GM10248 (cell line): ENCODE measurements at regions not wholly inside any gene's neighbourhood (a gene's known extent, or its start where the extent isn't known, plus 50 kb on each side); places are given as distances from the start of the nearest gene placed in this dataset.

Experiments used
- CTCF ChIA-PET: fragments of 300-600 bp; sonication (Branson Sonifier 250); formaldehyde crosslinking; extraction: SDS; loops from one replicate; lab custom pipeline; 2021; ENCODE audit warnings: antibody characterized with exemption; lab: Yijun Ruan, JAX
- POLR2A ChIA-PET: fragments of 350-650 bp; sonication (Branson Sonifier 250); formaldehyde crosslinking; extraction: SDS; loops from one replicate; lab custom pipeline; 2020; ENCODE audit warnings: antibody characterized with exemption; lab: Yijun Ruan, JAX
- DNase-seq: peaks from one replicate; pipeline ENCODE4 v3.0.0; 2012; ENCODE audit errors: extremely low spot score
- CTCF ChIP-seq: IDR thresholded peaks from 2 replicates; pipeline ENCODE4 v1.5.1; 2012; ENCODE audit warnings: mild to moderate bottlenecking, low read depth; ENCODE audit errors: extremely low read depth, missing control alignments, control extremely low read depth

- CTCF ChIA-PET = interaction anchor here (0.9 kb wide), 1 partner anchor 34 kb away, joined by 4 read pairs; no protein-coding TSS in a partner anchor
- no peak for DNase-seq
- TF ChIP-seq CTCF = no peak
- POLR2A ChIA-PET = no interaction called here
Observed at GRCh38 chr13:26837102-26837501, 76.5 kb upstream of the GPR12 start.

- TF ChIP-seq CTCF = no peak
- ChIA-PET CTCF (interaction anchor here (0.9 kb wide), 2 partner anchors 9 to 35 kb away, joined by 3 to 4 read pairs; no protein-coding TSS in a partner anchor), POLR2A (no interaction called here)
- no peak for DNase-seq
Observed at GRCh38 chr13:26836626-26837025, 76.0 kb upstream of the GPR12 start.

GRCh38 chr13:26834646-26835045, 74.1 kb upstream of the GPR12 start:
- DNase-seq = no peak
- POLR2A ChIA-PET = no interaction called here
- CTCF ChIA-PET = interaction anchor here (1.2 kb wide), 1 partner anchor 17 kb away, joined by 3 read pairs; no protein-coding TSS in a partner anchor
- TF ChIP-seq CTCF = no peak

GRCh38 chr13:26831336-26831908, 70.8 kb upstream of the GPR12 start:
- ChIA-PET POLR2A (no interaction called here), CTCF (interaction anchor here (1.0 to 1.5 kb wide), 2 partner anchors 11 to 98 kb away, joined by 3 read pairs; no protein-coding TSS in a partner anchor)
- DNase-seq = no peak
- no peak for TF ChIP-seq CTCF

- POLR2A ChIA-PET = no interaction called here
- CTCF ChIA-PET = interaction anchor here (1.5 kb wide), 1 partner anchor 9 kb away, joined by 3 read pairs; no protein-coding TSS in a partner anchor
Observed at GRCh38 chr13:26829716-26830115, 69.1 kb upstream of the GPR12 start.

GRCh38 chr13:26824581-26824980, 64.0 kb upstream of the GPR12 start:
- TF ChIP-seq CTCF = no peak
- POLR2A ChIA-PET = no interaction called here
- no peak for DNase-seq
- CTCF ChIA-PET = no interaction called here

More at GRCh38 chr13:26829716-26830115, 69.1 kb upstream of the GPR12 start:
- DNase-seq = no peak
- no peak for TF ChIP-seq CTCF

- ChIA-PET POLR2A (no interaction called here), CTCF (no interaction called here)
- no peak for TF ChIP-seq CTCF
- DNase-seq = no peak
Observed at GRCh38 chr13:26822146-26822545, 61.6 kb upstream of the GPR12 start.
